HCT116 (cell line): ENCODE measurements at regions not wholly inside any gene's neighbourhood (a gene's known extent, or its start where the extent isn't known, plus 50 kb on each side); places are given as distances from the start of the nearest gene placed in this dataset.

Source experiments
- ATAC-seq: fragments of 200-7000 bp; cut with Tn5 transposase; 2 replicates; pipeline ENCODE4 v1.9.1; 2020; ENCODE audit warnings: mild to moderate bottlenecking, moderate library complexity
- BruUV-seq: library from RNA; stranded (reverse); fragments of 400-500 nt; replicated peaks from 2 replicates; lab custom pipeline; 2021; lab: Mats Ljungman, UMichigan
- CTCF ChIA-PET: fragments of 300-600 bp; sonication (Branson Sonifier 250); formaldehyde crosslinking; loops from one replicate; lab custom pipeline; 2021; ENCODE audit warnings: antibody characterized with exemption; lab: Charles Lee
- POLR2A ChIA-PET: fragments of 300-600, 350-600 bp; sonication (Branson Sonifier 250); formaldehyde crosslinking; loops from one replicate; lab custom pipeline; 2021; ENCODE audit warnings: antibody characterized with exemption; lab: Charles Lee
- RAD21 ChIA-PET, 2 experiments: fragments of 300-600 bp; sonication (Branson Sonifier 250); formaldehyde crosslinking; loops; one replicate each; lab custom pipeline; 2023; ENCODE audit warnings: low total read pairs in 2 of 2; ENCODE audit not compliant: uncharacterized antibody in 2 of 2, unreplicated experiment in 2 of 2, low non-redundant PET in 1 of 2; lab: Charles Lee
- DNase-seq: peaks from one replicate; pipeline ENCODE4 v3.0.0-alpha.2; 2010; ENCODE audit warnings: low read depth, low spot score
- H2AFZ ChIP-seq: fragments of 200-600 bp; shearing (Covaris generic), sonication (generic); 2 replicates; pipeline ENCODE4 v1.6.1; 2017; ENCODE audit warnings: low read depth, mixed run types, mixed read lengths, antibody characterized with exemption, low read length; ENCODE audit not compliant: poor library complexity, severe bottlenecking
- H3K27ac ChIP-seq: 2 replicates; pipeline ENCODE4 v1.5.1; 2012; ENCODE audit warnings: low read depth, low read length
- H3K27me3 ChIP-seq: fragments of 200-600 bp; sonication (generic); 2 replicates; pipeline ENCODE4 v1.6.1; 2016; ENCODE audit warnings: mixed run types, low read length, mixed read lengths; ENCODE audit not compliant: insufficient read depth
- H3K36me3 ChIP-seq, 2 experiments: fragments of 200-500 bp in 1 of 2; fragments of 200-600 bp in 1 of 2; sonication (Bioruptor generic) in 1 of 2; sonication (generic) in 1 of 2; 2 replicates each; pipeline versions ENCODE4 v1.5.1 to v1.6.1; 2014 to 2016; ENCODE audit warnings: low read length in 2 of 2, inconsistent platforms in 1 of 2, mixed read lengths in 1 of 2, mixed run types in 1 of 2; ENCODE audit not compliant: insufficient read depth in 2 of 2, control insufficient read depth in 1 of 2
- H3K4me1 ChIP-seq, 2 experiments: fragments of 200-600 bp in 1 of 2; sonication (generic) in 1 of 2; 2 replicates each; pipeline versions ENCODE4 v1.5.1 to v1.6.1; 2012 to 2017; ENCODE audit warnings: low read length in 2 of 2, inconsistent platforms in 1 of 2, mild to moderate bottlenecking in 1 of 2, mixed read lengths in 1 of 2, mixed run types in 1 of 2, moderate library complexity in 1 of 2; ENCODE audit not compliant: insufficient read depth in 2 of 2, control insufficient read depth in 1 of 2
- H3K4me2 ChIP-seq: fragments of 200-600 bp; sonication (generic); 2 replicates; pipeline ENCODE4 v1.6.1; 2017; ENCODE audit warnings: mixed run types, low read length, mixed read lengths
- H3K4me3 ChIP-seq, 2 experiments: fragments of 200-600 bp in 1 of 2; sonication (generic) in 1 of 2; replicated peaks in 1 of 2; 2 replicates each; pipeline ENCODE4 v1.5.1; 2011 to 2016; ENCODE audit warnings: low read length in 2 of 2, control low read depth in 1 of 2, low read depth in 1 of 2, mild to moderate bottlenecking in 1 of 2, mixed read lengths in 1 of 2, mixed run types in 1 of 2
- H3K79me2 ChIP-seq: fragments of 200-600 bp; sonication (generic); 2 replicates; pipeline ENCODE4 v1.6.1; 2017; ENCODE audit warnings: mild to moderate bottlenecking, mixed run types, low read length, moderate library complexity, mixed read lengths; ENCODE audit not compliant: insufficient read depth
- H3K9ac ChIP-seq: fragments of 200-600 bp; sonication (generic); 2 replicates; pipeline ENCODE4 v1.6.1; 2016; ENCODE audit warnings: low read length, mixed read lengths
- H3K9me2 ChIP-seq: fragments of 200-600 bp; sonication (generic), shearing (Covaris generic); 2 replicates; pipeline ENCODE4 v1.6.1; 2017; ENCODE audit warnings: mixed run types, mild to moderate bottlenecking, moderate library complexity; ENCODE audit not compliant: insufficient read depth
- H3K9me3 ChIP-seq, 2 experiments: fragments of 200-500 bp in 1 of 2; fragments of 200-600 bp in 1 of 2; sonication (Bioruptor generic) in 1 of 2; sonication (generic) in 1 of 2; 2 replicates each; pipeline ENCODE4 v1.6.1; 2014 to 2017; ENCODE audit warnings: low read length in 2 of 2, mixed read lengths in 2 of 2, inconsistent platforms in 1 of 2, low read depth in 1 of 2, mild to moderate bottlenecking in 1 of 2, mixed run types in 1 of 2, moderate library complexity in 1 of 2; ENCODE audit not compliant: control insufficient read depth in 1 of 2, insufficient read depth in 1 of 2
- H4K20me1 ChIP-seq: fragments of 200-600 bp; sonication (generic), shearing (Covaris generic); 2 replicates; pipeline ENCODE4 v1.6.1; 2017; ENCODE audit warnings: mixed run types, mild to moderate bottlenecking, moderate library complexity; ENCODE audit not compliant: insufficient read depth
- CEBPB ChIP-seq: IDR thresholded peaks from 2 replicates; pipeline ENCODE4 v1.6.1; 2012; ENCODE audit warnings: low read depth
- EZH2 ChIP-seq: fragments of 200-600 bp; sonication (generic); IDR thresholded peaks from 2 replicates; pipeline ENCODE4 v1.6.1; 2017; ENCODE audit warnings: antibody characterized with exemption, mixed run types
- JUND ChIP-seq: IDR thresholded peaks from 2 replicates; pipeline ENCODE4 v1.6.1; 2012
- MAX ChIP-seq: IDR thresholded peaks from 2 replicates; pipeline ENCODE4 v1.6.1; 2012
- RAD21 ChIP-seq: IDR thresholded peaks from 2 replicates; pipeline ENCODE4 v1.6.1; 2012; ENCODE audit warnings: low read depth, mild to moderate bottlenecking
- REST ChIP-seq: IDR thresholded peaks from 2 replicates; pipeline ENCODE4 v1.6.1; 2012; ENCODE audit warnings: low read depth
- SP1 ChIP-seq: IDR thresholded peaks from 2 replicates; pipeline ENCODE4 v1.6.1; 2012; ENCODE audit warnings: low read depth
- SRF ChIP-seq: IDR thresholded peaks from 2 replicates; pipeline ENCODE4 v1.6.1; 2012; ENCODE audit warnings: low read depth
- TCF7L2 ChIP-seq: IDR thresholded peaks from 2 replicates; pipeline ENCODE4 v1.7.0; 2011; ENCODE audit warnings: borderline replicate concordance, inconsistent platforms; ENCODE audit not compliant: insufficient read depth, insufficient read length; ENCODE audit errors: extremely low read depth
- YY1 ChIP-seq: IDR thresholded peaks from 2 replicates; pipeline ENCODE4 v1.6.1; 2011; ENCODE audit warnings: low read length, low read depth, moderate library complexity, mild to moderate bottlenecking; ENCODE audit not compliant: insufficient replicate concordance; ENCODE audit errors: extremely low read depth
- intact Hi-C: fragments of 100-400 bp; cut with micrococcal nuclease; formaldehyde crosslinking; loops from 2 replicates; pipeline ENCODE4 v1.10.0; 2022

- no peaks in the 10 kb centered on the region for H3K9me2 ChIP-seq
- H4K20me1 ChIP-seq = no peaks in the 10 kb centered on the region
- H3K4me2 ChIP-seq = no peak overlapping the region
- H3K9ac ChIP-seq = no peak overlapping the region
- H3K36me3 ChIP-seq = no peaks in the 10 kb centered on the region
- ChIA-PET RAD21 (no interaction called here), CTCF (no interaction called here), POLR2A (no interaction called here)
- no peak overlapping the region for H2AFZ ChIP-seq
- intact Hi-C loops = no loop called here
- DNase-seq (no peak), ATAC-seq (no peak)
- H3K4me3 ChIP-seq = no peak overlapping the region
- H3K27me3 ChIP-seq = no peaks in the 10 kb centered on the region
- BruUV-seq = no TSS peak
- no peaks in the 10 kb centered on the region; a peak in 1 of 4 replicates for H3K9me3 ChIP-seq
- H3K4me1 ChIP-seq = no peaks in the 10 kb centered on the region
- H3K79me2 ChIP-seq = no peaks in the 10 kb centered on the region
- H3K27ac ChIP-seq = no peak overlapping the region
- TF ChIP-seq YY1 (no peak), MAX (no peak), TCF7L2 (no peak), CEBPB (no peak), SRF (no peak), JUND (no peak), EZH2 (no peak), RAD21 (no peak), REST (no peak), SP1 (no peak)
These were observed 240.4 kb upstream of the FAR2 start for GRCh38 chr12:28908646-28909045.
